HG03066 (cell line): ENCODE measurements at regions not wholly inside any gene's neighbourhood (a gene's known extent, or its start where the extent isn't known, plus 50 kb on each side); places are given as distances from the start of the nearest gene placed in this dataset.
"Not testable (repeated sequence)": the region's sequence is repeated elsewhere in the genome, so short reads cannot be mapped to it uniquely, and the experiment has no call there.

Experiments used
- ATAC-seq: cut with Tn5 transposase; IDR thresholded peaks from one replicate; pipeline ENCODE4 v1.9.1; 2021; ENCODE audit warnings: low read depth; ENCODE audit not compliant: unreplicated experiment

GRCh38 chr9:20242510-20243189 lies 379.6 kb downstream of the MLLT3 start:
- ATAC-seq: peak; percentile 93

- no peak for ATAC-seq
These were observed 381.8 kb downstream of the MLLT3 start for GRCh38 chr9:20240498-20240897.

- no peak for ATAC-seq
These were observed 383.4 kb downstream of the MLLT3 start for GRCh38 chr9:20238921-20239320.

- no peak for ATAC-seq
These were observed 384.6 kb downstream of the MLLT3 start for GRCh38 chr9:20237686-20238085.

GRCh38 chr9:20236676-20237075 lies 385.6 kb downstream of the MLLT3 start:
- ATAC-seq: no peak

- ATAC-seq: not testable (repeated sequence)
These were observed 387.1 kb downstream of the MLLT3 start for GRCh38 chr9:20235206-20235605.

- no peak for ATAC-seq
These were observed 394.2 kb downstream of the MLLT3 start for GRCh38 chr9:20228096-20228495.

- ATAC-seq: no peak
These were observed 395.0 kb downstream of the MLLT3 start for GRCh38 chr9:20227166-20227874.

- ATAC-seq: no peak
These were observed 396.0 kb downstream of the MLLT3 start for GRCh38 chr9:20226345-20226744.

- no peak for ATAC-seq
These were observed 396.5 kb downstream of the MLLT3 start for GRCh38 chr9:20225826-20226225.

- ATAC-seq: no peak
These were observed 397.5 kb downstream of the MLLT3 start for GRCh38 chr9:20224756-20225155.

- no peak for ATAC-seq
These were observed 402.0 kb downstream of the MLLT3 start for GRCh38 chr9:20220286-20220685.

GRCh38 chr9:20219437-20219836 lies 402.9 kb downstream of the MLLT3 start:
- ATAC-seq: no peak

GRCh38 chr9:20217596-20217995 lies 404.7 kb downstream of the MLLT3 start:
- no peak for ATAC-seq

GRCh38 chr9:20216438-20216837 lies 405.9 kb downstream of the MLLT3 start:
- ATAC-seq: no peak

GRCh38 chr9:20215552-20215951 lies 406.7 kb downstream of the MLLT3 start:
- no peak for ATAC-seq

- no peak for ATAC-seq
These were observed 409.5 kb downstream of the MLLT3 start for GRCh38 chr9:20212806-20213205.

GRCh38 chr9:20209391-20210340 lies 412.6 kb downstream of the MLLT3 start:
- no peak for ATAC-seq

GRCh38 chr9:20208961-20209371 lies 413.3 kb downstream of the MLLT3 start:
- ATAC-seq: no peak

- no peak for ATAC-seq
These were observed 414.1 kb downstream of the MLLT3 start for GRCh38 chr9:20208226-20208625.

GRCh38 chr9:20207176-20207575 lies 415.1 kb downstream of the MLLT3 start:
- ATAC-seq: no peak
